ENCODE measurements at regions not wholly inside any gene's neighbourhood (a gene's known extent, or its start where the extent isn't known, plus 50 kb on each side); places are given as distances from the start of the nearest gene placed in this dataset.

- TF ChIP-seq, protein P1, sequence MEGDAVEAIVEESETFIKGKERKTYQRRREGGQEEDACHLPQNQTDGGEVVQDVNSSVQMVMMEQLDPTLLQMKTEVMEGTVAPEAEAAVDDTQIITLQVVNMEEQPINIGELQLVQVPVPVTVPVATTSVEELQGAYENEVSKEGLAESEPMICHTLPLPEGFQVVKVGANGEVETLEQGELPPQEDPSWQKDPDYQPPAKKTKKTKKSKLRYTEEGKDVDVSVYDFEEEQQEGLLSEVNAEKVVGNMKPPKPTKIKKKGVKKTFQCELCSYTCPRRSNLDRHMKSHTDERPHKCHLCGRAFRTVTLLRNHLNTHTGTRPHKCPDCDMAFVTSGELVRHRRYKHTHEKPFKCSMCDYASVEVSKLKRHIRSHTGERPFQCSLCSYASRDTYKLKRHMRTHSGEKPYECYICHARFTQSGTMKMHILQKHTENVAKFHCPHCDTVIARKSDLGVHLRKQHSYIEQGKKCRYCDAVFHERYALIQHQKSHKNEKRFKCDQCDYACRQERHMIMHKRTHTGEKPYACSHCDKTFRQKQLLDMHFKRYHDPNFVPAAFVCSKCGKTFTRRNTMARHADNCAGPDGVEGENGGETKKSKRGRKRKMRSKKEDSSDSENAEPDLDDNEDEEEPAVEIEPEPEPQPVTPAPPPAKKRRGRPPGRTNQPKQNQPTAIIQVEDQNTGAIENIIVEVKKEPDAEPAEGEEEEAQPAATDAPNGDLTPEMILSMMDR (IDR thresholded peaks at IDR 0.05): no peak
- H3K4me3 ChIP-seq: no peak overlapping the region
- no peak overlapping the region for H3K27ac ChIP-seq
- DNase-seq (ENCODE audit: low spot score): no peak
Observed at GRCh38 chr10:120656107-120656506, 195.1 kb upstream of the WDR11 start.

DNA sequence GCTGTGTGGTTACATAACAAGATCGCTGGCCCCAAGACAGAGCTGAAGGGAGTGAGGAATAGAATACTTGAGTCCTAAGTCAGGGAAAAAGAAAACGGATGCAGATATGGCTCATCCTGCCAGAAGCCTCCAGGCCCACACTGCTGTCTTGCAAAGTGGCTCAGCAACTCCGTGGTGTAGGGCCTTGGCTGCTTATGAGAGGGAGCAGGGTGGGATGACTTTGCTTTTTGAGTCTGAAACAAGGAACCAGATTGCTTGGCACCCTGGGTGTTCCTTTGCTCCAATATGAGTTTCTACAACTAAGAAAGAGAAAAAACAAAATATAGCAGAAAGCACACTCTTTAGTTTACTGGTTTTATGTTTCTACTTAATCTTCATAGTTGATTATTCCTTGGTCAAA, 193.8 kb upstream of the WDR11 start:
- no peak overlapping the region for H3K27ac ChIP-seq
- no peak for DNase-seq (ENCODE audit: low spot score)
- H3K4me3 ChIP-seq: no peak overlapping the region
- TF ChIP-seq, protein P1 (IDR thresholded peaks at IDR 0.05): no peak

DNA sequence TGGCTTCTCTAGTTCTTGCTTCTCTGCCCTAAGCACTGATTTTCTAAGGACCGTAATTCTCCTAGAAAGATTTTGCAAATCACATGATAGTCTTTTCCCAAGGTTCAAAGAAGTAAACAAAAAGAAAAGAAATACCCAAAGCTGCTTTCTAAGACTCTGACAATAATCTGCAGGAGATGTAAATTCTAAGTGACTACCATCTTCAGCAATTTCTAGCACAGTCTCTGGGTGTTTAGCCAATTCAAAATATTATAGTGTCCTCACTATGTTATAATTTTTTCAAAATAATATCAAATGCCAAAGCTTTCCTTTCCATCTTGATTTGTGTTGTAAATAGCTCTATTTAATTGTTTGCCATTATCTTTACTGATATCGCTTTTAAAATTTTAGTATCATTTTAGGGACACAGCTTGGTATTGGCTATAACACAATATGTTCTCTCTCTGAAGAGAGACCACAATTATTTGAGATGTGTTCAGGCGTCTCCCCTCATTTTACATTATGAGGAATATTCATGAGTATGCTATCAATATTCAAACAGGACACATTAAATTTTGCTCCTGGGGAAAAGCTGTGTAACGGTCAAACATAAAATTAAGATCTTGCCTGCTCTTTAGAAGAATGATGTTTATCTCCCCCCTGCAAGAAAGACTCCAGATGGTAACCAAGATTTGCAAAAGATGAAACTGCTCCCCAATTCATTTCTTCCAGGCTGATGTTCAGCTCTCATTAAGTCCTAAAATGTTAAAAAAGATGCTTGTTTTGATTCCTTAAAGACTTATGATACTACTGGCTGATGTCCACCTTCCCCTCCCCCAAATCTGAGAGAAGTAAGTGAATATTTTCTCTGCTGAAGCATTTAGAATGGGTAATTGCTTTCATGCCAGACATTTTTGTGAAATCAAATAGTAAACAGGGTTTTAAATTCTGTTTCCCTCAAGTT, 191.9 kb upstream of the WDR11 start:
- Histone ChIP-seq H3K4me3 (no peak overlapping the region), H3K27ac (no peak overlapping the region)
- TF ChIP-seq, protein P1 (IDR thresholded peaks at IDR 0.05): no peak
- DNase-seq (ENCODE audit: low spot score): no peak

- TF ChIP-seq, protein P1 (IDR thresholded peaks at IDR 0.05): no peak
- H3K4me3 ChIP-seq: no peak overlapping the region
- no peak overlapping the region for H3K27ac ChIP-seq
- no peak for DNase-seq (ENCODE audit: low spot score)
Observed at GRCh38 chr10:120666308-120666707, 184.9 kb upstream of the WDR11 start.

- H3K4me3 ChIP-seq: no peak overlapping the region
- H3K27ac ChIP-seq: no peak overlapping the region
- DNase-seq (ENCODE audit: low spot score): no peak
- TF ChIP-seq, protein P1 (IDR thresholded peaks at IDR 0.05): no peak
Observed at GRCh38 chr10:120667276-120667675, 183.9 kb upstream of the WDR11 start.

DNA sequence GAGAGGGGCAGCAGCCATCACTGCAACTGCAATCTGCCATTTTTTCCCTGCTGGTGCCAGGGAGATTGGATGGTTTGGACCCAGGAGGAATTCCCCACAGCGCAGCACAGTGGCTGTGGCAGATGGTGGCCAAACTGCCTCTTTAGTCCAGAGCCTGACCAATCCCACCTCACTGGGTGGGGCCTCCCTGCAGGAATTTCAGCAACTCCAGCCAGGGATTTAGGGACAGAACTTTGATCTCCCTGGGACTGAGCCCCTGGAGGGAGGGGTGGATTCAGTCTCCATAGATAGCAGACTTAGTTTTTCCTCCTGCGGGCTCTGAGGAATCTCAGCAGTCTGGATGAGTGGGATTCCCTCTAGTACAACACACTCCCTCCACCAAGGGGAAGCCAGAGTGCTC, 179.7 kb upstream of the WDR11 start:
- DNase-seq (ENCODE audit: low spot score): no peak
- Histone ChIP-seq H3K4me3 (no peak overlapping the region), H3K27ac (no peak overlapping the region)
- TF ChIP-seq, protein P1 (IDR thresholded peaks at IDR 0.05): no peak

DNA sequence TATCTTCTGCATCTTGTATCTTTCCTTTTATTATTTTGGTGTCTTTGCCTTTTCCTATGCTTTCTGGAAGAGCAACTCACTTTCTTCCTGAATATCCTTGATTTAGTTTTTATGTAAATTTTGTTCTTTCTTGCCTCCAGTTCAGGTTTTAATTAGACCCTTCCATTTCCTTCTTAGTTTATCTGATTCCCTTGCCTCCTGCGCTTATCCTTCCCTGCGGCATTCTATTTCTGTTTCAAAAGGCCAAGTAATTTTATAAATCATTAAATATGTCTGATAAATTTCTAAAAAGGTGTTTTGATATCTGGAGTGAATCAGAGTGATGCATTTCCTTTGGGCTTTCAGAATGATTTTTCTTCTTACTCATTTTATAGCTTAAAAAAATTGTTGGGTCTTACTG, 167.7 kb upstream of the WDR11 start:
- TF ChIP-seq, protein P1 (IDR thresholded peaks at IDR 0.05): no peak
- no peak overlapping the region for H3K27ac ChIP-seq
- DNase-seq (ENCODE audit: low spot score): no peak
- no peak overlapping the region for H3K4me3 ChIP-seq

All from coronary artery (tissue), 2 donors.